HepG2 (cell line): ENCODE measurements at regions not wholly inside any gene's neighbourhood (a gene's known extent, or its start where the extent isn't known, plus 50 kb on each side); places are given as distances from the start of the nearest gene placed in this dataset.

ENCODE experiments used
- ATF4 ChIP-seq, 2 experiments: fragments of 450-650 bp in 1 of 2; sonication (generic) in 1 of 2; formaldehyde crosslinking; IDR thresholded peaks; 2 replicates each; pipeline versions ENCODE4 v1.5.0 to v1.8.0; 2020 to 2022; ENCODE audit warnings: mild to moderate bottlenecking in 1 of 2, missing genetic modification reagents in 1 of 2
- ELF3 ChIP-seq: IDR thresholded peaks from 2 replicates; pipeline ENCODE4 v1.6.1; 2016; ENCODE audit warnings: missing genetic modification reagents, missing compliant biosample characterization
- FOXA1 ChIP-seq, 2 experiments: fragments of 450-650 bp in 1 of 2; sonication (generic) in 1 of 2; formaldehyde crosslinking in 1 of 2; IDR thresholded peaks; 2 replicates each; pipeline versions ENCODE4 v1.4.0 to v1.6.1; 2016 to 2020; ENCODE audit warnings: missing genetic modification reagents in 1 of 2
- FOXP4 ChIP-seq: sonication (generic); formaldehyde crosslinking; IDR thresholded peaks from 2 replicates; pipeline ENCODE4 v1.4.0; 2020; ENCODE audit warnings: missing genetic modification reagents
- HES4 ChIP-seq: sonication (generic); formaldehyde crosslinking; IDR thresholded peaks from 2 replicates; pipeline ENCODE4 v1.9.0; 2021; ENCODE audit warnings: mild to moderate bottlenecking, missing genetic modification reagents, borderline replicate concordance
- KAT2B ChIP-seq: fragments of 150-350 bp; IDR thresholded peaks from 2 replicates; pipeline ENCODE4 v1.6.1; 2014; ENCODE audit warnings: low read depth, low read length, borderline replicate concordance
- KLF11 ChIP-seq: IDR thresholded peaks from 2 replicates; pipeline ENCODE4 v1.6.1; 2016; ENCODE audit warnings: missing compliant biosample characterization
- MTA1 ChIP-seq: sonication (generic); formaldehyde crosslinking; IDR thresholded peaks from 2 replicates; pipeline ENCODE4 v1.4.0; 2020; ENCODE audit warnings: missing genetic modification reagents, mild to moderate bottlenecking, borderline replicate concordance
- SNAI1 ChIP-seq: sonication (generic); formaldehyde crosslinking; IDR thresholded peaks from 2 replicates; pipeline ENCODE4 v1.5.0; 2020; ENCODE audit warnings: mild to moderate bottlenecking, missing genetic modification reagents, borderline replicate concordance
- SOX6 ChIP-seq, 2 experiments: fragments of 450-650 bp in 1 of 2; sonication (generic) in 1 of 2; formaldehyde crosslinking in 1 of 2; IDR thresholded peaks; 2 replicates each; pipeline versions ENCODE4 v1.4.0 to v1.6.1; 2017 to 2020; ENCODE audit warnings: antibody characterized with exemption in 1 of 2, mild to moderate bottlenecking in 1 of 2, missing genetic modification reagents in 1 of 2
- ZBED4 ChIP-seq: sonication (generic); formaldehyde crosslinking; IDR thresholded peaks from 2 replicates; pipeline ENCODE4 v1.4.0; 2020; ENCODE audit warnings: missing genetic modification reagents, borderline replicate concordance
- ZNF101 ChIP-seq: sonication (generic); formaldehyde crosslinking; IDR thresholded peaks from 2 replicates; pipeline ENCODE4 v1.4.0; 2020; ENCODE audit warnings: mild to moderate bottlenecking, low read depth, missing genetic modification reagents, borderline replicate concordance
- ZNF20 ChIP-seq: sonication (generic); formaldehyde crosslinking; IDR thresholded peaks from 2 replicates; pipeline ENCODE4 v1.4.0; 2020; ENCODE audit warnings: mild to moderate bottlenecking, moderate library complexity, missing genetic modification reagents
- ZNF253 ChIP-seq: sonication (generic); formaldehyde crosslinking; IDR thresholded peaks from 2 replicates; pipeline ENCODE4 v1.8.0; 2022; ENCODE audit warnings: mild to moderate bottlenecking, missing genetic modification reagents, borderline replicate concordance
- ZNF501 ChIP-seq: sonication (generic); formaldehyde crosslinking; IDR thresholded peaks from 2 replicates; pipeline ENCODE4 v1.5.1; 2020; ENCODE audit warnings: mild to moderate bottlenecking, moderate library complexity, missing genetic modification reagents
- ZNF772 ChIP-seq: sonication (generic); formaldehyde crosslinking; IDR thresholded peaks from 2 replicates; pipeline ENCODE4 v1.5.0; 2020; ENCODE audit warnings: mild to moderate bottlenecking, missing genetic modification reagents
- TF ChIP-seq, protein P1 (sequence below): sonication (generic); formaldehyde crosslinking; IDR thresholded peaks from 2 replicates; pipeline ENCODE4 v1.5.0; 2020; ENCODE audit warnings: missing genetic modification reagents

- TF ChIP-seq ZBED4 (CRISPR knock-in tag) (peak; percentile 64; the same call in 1 of the 2 replicates), SOX6 (IDR thresholded peaks at IDR 0.05) (no peak), SOX6 (CRISPR knock-in tag; IDR thresholded peaks at IDR 0.05) (peak; percentile 69; the same call in 1 of the 2 replicates), ATF4 (CRISPR knock-in tag; IDR thresholded peaks at IDR 0.05) (peak in 1 of 2 experiments; percentile 99; a peak in 2 of 4 replicates), ZNF772 (peak; percentile 66; the same call in 1 of the 2 replicates), MTA1 (peak; percentile 78; the same call in 1 of the 2 replicates), KAT2B (no peak), FOXA1 (IDR thresholded peaks at IDR 0.05) (no peak), FOXA1 (CRISPR knock-in tag; IDR thresholded peaks at IDR 0.05) (peak; percentile 91), ZNF253 (0 out of 2 replicates have a peak, but pooled peaks have one; percentile 64), SNAI1 (CRISPR knock-in tag) (no peak), KLF11 (CRISPR knock-in tag) (no peak), ELF3 (CRISPR knock-in tag) (peak; percentile 65), ZNF20 (CRISPR knock-in tag) (no peak), ZNF101 (CRISPR knock-in tag) (no peak), FOXP4 (CRISPR knock-in tag) (peak; percentile 67), HES4 (CRISPR knock-in tag) (peak; percentile 70; the same call in 1 of the 2 replicates), ZNF501 (peak; percentile 72)
- TF ChIP-seq, protein P1, sequence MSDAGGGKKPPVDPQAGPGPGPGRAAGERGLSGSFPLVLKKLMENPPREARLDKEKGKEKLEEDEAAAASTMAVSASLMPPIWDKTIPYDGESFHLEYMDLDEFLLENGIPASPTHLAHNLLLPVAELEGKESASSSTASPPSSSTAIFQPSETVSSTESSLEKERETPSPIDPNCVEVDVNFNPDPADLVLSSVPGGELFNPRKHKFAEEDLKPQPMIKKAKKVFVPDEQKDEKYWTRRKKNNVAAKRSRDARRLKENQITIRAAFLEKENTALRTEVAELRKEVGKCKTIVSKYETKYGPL (CRISPR knock-in tag), result peak; percentile 76
Observed at GRCh38 chr17:72501404-72502370, 380.9 kb downstream of the SOX9 start (continued).
